NCI-H345 (cell line): ENCODE measurements at regions not wholly inside any gene's neighbourhood (a gene's known extent, or its start where the extent isn't known, plus 50 kb on each side); places are given as distances from the start of the nearest gene placed in this dataset.
"Not testable (repeated sequence)": the region's sequence is repeated elsewhere in the genome, so short reads cannot be mapped to it uniquely, and the experiment has no call there.

Source experiments
- DNase-seq: peaks from one replicate; lab custom pipeline; 2025; lab: John Stamatoyannopoulos, UW

- DNase-seq: no peak
These were observed 97.2 kb downstream of the NOG start for GRCh38 chr17:56690441-56691291.

- no peak for DNase-seq
These were observed 101.3 kb downstream of the NOG start for GRCh38 chr17:56694825-56695224.

GRCh38 chr17:56697190-56697589 is 103.7 kb downstream of the NOG start:
- DNase-seq: no peak

- peak; percentile 14 for DNase-seq
These were observed 105.8 kb downstream of the NOG start for GRCh38 chr17:56699186-56699894.

GRCh38 chr17:56700919-56701420 is 107.5 kb downstream of the NOG start:
- no peak for DNase-seq

GRCh38 chr17:56707312-56708219 is 114.1 kb downstream of the NOG start:
- no peak for DNase-seq

- DNase-seq: no peak
These were observed 114.7 kb downstream of the NOG start for GRCh38 chr17:56708220-56708558.

- DNase-seq: no peak
These were observed 115.3 kb downstream of the NOG start for GRCh38 chr17:56708670-56709410.

GRCh38 chr17:56710986-56711385 is 117.5 kb downstream of the NOG start:
- DNase-seq: no peak

- peak; percentile 67 for DNase-seq
These were observed 117.9 kb downstream of the C17orf67 start for GRCh38 chr17:56715613-56716357.

GRCh38 chr17:56717471-56717870 is 116.2 kb downstream of the C17orf67 start:
- no peak for DNase-seq

GRCh38 chr17:56718515-56718914 is 115.2 kb downstream of the C17orf67 start:
- DNase-seq: no peak

GRCh38 chr17:56723421-56723820 is 110.3 kb downstream of the C17orf67 start:
- DNase-seq: no peak

- no peak for DNase-seq
These were observed 109.1 kb downstream of the C17orf67 start for GRCh38 chr17:56724664-56725063.

GRCh38 chr17:56725144-56725543 is 108.6 kb downstream of the C17orf67 start:
- DNase-seq: no peak

GRCh38 chr17:56727876-56728617 is 105.7 kb downstream of the C17orf67 start:
- DNase-seq: no peak

GRCh38 chr17:56731096-56731495 is 102.6 kb downstream of the C17orf67 start:
- not testable (repeated sequence) for DNase-seq

GRCh38 chr17:56733833-56734232 is 99.9 kb downstream of the C17orf67 start:
- no peak for DNase-seq

GRCh38 chr17:56735842-56736241 is 97.9 kb downstream of the C17orf67 start:
- no peak for DNase-seq
